ENCODE measurements at regions not wholly inside any gene's neighbourhood (a gene's known extent, or its start where the extent isn't known, plus 50 kb on each side); places are given as distances from the start of the nearest gene placed in this dataset.
"Not testable (repeated sequence)": the region's sequence is repeated elsewhere in the genome, so short reads cannot be mapped to it uniquely, and the experiment has no call there.

DNA sequence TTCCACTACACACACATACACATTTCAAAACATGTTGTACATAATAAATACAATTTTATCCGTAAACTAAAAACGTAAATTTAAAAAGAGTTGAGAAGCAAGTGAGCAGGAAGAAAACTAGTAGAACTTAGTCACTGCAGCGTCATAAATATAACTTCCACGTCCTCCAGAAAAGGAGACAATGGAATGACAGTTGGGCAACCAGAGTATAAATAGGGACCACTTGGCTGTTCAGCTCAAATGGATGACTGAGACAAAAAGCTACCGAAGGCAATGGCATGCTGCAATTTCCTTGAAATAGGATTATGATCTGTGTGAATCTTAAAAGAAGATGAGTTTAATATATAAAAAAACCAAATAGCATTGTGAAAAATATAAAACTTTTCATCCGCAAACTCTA lies 438.5 kb upstream of the RGMB start:
- Histone ChIP-seq H3K36me3 (ENCODE audit: insufficient read depth, low read length, poor library complexity, severe bottlenecking) (no peaks in the 10 kb centered on the region), H3K27me3 (replicated peaks; ENCODE audit: insufficient read depth, low read depth, low read length, poor library complexity) (no peaks in the 10 kb centered on the region), H3K27ac (ENCODE audit: low read depth, low read length, poor library complexity, severe bottlenecking) (no peak overlapping the region), H3K9me3 (ENCODE audit: low read depth, low read length, poor library complexity, severe bottlenecking) (no peaks in the 10 kb centered on the region), H3K4me1 (ENCODE audit: insufficient read depth, low read length, poor library complexity, severe bottlenecking) (no peaks in the 10 kb centered on the region), H3K4me3 (ENCODE audit: low read depth, low read length, poor library complexity, severe bottlenecking) (no peak overlapping the region)
- no peak for DNase-seq (ENCODE audit: low spot score)
- ChIA-PET POLR2A (ENCODE audit: low non-redundant PET) (no interaction called here), CTCF (no interaction called here)
- BruUV-seq (replicated peaks) = no TSS peak
- intact Hi-C loops (cut with micrococcal nuclease; ENCODE audit: unreplicated experiment) = no loop called here
- no peak for TF ChIP-seq EZH2 (IDR thresholded peaks at IDR 0.05; ENCODE audit: borderline replicate concordance, low read depth, low read length, poor library complexity, severe bottlenecking)
- TF ChIP-seq, protein P1, sequence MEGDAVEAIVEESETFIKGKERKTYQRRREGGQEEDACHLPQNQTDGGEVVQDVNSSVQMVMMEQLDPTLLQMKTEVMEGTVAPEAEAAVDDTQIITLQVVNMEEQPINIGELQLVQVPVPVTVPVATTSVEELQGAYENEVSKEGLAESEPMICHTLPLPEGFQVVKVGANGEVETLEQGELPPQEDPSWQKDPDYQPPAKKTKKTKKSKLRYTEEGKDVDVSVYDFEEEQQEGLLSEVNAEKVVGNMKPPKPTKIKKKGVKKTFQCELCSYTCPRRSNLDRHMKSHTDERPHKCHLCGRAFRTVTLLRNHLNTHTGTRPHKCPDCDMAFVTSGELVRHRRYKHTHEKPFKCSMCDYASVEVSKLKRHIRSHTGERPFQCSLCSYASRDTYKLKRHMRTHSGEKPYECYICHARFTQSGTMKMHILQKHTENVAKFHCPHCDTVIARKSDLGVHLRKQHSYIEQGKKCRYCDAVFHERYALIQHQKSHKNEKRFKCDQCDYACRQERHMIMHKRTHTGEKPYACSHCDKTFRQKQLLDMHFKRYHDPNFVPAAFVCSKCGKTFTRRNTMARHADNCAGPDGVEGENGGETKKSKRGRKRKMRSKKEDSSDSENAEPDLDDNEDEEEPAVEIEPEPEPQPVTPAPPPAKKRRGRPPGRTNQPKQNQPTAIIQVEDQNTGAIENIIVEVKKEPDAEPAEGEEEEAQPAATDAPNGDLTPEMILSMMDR (conservative IDR thresholded peaks at IDR 0.05; ENCODE audit: low read depth, low read length) = no peak

DNA sequence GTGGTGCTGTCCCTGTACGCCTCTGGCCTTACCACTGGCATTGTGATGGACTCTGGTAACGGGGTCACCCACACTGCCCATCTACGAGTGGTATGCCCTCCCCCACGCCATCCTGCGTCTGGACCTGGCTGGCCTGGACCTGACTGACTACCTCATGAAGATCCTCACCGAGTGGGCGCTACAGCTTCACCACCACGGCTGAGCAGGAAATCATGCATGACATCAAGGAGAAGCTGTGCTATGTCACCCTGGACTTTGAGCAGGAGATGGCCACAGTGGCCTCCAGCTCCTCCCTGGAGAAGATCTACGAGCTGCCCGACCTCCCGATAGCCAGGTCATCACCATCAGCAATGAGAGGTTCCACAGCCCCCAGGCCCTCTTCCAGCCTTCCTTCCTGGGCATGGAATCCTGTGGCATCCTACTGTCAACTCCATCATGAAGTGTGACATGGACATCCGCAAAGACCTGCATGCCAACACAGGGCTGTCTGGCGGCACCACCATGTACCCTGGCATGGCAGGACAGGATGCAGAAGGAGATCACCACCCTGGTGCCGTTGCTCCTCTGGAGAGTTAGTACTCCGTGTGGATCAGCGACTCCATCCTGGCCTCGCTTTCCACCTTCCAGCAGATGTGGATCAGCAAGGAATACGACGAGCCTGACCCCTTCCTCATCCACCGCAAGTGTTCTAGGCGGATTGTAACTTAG lies 434.2 kb upstream of the RGMB start:
- Histone ChIP-seq H3K27me3 (replicated peaks; ENCODE audit: insufficient read depth, low read depth, low read length, poor library complexity) (no peaks in the 10 kb centered on the region), H3K9me3 (ENCODE audit: low read depth, low read length, poor library complexity, severe bottlenecking) (no peaks in the 10 kb centered on the region), H3K27ac (ENCODE audit: low read depth, low read length, poor library complexity, severe bottlenecking) (no peak overlapping the region), H3K4me1 (ENCODE audit: insufficient read depth, low read length, poor library complexity, severe bottlenecking) (no peaks in the 10 kb centered on the region), H3K36me3 (ENCODE audit: insufficient read depth, low read length, poor library complexity, severe bottlenecking) (no peaks in the 10 kb centered on the region), H3K4me3 (ENCODE audit: low read depth, low read length, poor library complexity, severe bottlenecking) (no peak overlapping the region)
- DNase-seq (ENCODE audit: low spot score) = no peak
- BruUV-seq (replicated peaks) = no TSS peak
- ChIA-PET CTCF (no interaction called here), POLR2A (ENCODE audit: low non-redundant PET) (no interaction called here)
- TF ChIP-seq EZH2 (IDR thresholded peaks at IDR 0.05; ENCODE audit: borderline replicate concordance, low read depth, low read length, poor library complexity, severe bottlenecking) = no peak
- TF ChIP-seq, protein P1 (conservative IDR thresholded peaks at IDR 0.05; ENCODE audit: low read depth, low read length) = no peak
- intact Hi-C loops (cut with micrococcal nuclease; ENCODE audit: unreplicated experiment) = no loop called here

DNA sequence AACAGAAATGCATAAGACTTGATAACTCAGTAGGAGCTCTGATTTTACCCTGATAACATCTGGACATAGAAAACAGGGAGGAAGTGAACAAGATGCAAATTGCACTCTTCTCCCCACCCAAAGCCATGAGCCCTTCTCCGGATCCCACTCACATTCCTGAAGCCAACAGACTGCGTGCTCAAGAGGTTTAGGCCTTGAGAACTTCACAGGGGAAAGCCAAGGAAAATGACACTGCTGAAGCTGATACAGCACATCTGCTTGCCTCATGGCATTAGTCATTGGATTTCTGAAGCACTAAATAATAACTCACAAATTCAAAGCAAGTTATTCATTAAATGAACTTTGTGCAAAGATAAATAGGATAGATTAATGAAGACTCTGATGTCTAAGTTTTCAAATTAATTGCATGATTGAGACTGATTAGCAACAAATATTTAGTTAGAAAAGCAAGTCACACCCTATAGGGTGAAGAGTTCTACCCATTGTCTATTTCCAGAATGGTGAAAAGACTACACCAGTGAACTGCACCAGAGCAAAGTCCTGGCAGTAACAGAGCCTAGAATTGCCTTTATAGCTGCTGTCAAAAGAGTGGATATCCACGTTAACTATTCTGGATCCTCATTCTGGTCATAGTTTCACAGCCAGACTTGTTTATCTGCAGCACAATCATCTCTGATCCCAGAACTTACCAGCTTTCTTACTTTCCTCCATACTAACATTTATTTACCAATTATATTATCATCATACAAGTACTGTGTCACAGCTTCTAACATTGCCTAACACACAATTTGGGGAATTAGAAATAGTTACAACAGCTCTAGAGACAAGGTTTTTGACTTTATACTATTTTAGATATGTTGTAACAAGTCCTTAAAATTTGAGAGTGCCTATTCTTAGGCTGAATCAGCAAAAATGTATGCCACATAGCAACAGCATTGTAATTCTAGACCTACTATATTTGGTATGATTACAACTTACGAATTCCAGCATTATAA lies 432.1 kb upstream of the RGMB start:
- no peaks in the 10 kb centered on the region for H3K36me3 ChIP-seq (ENCODE audit: insufficient read depth, low read length, poor library complexity, severe bottlenecking)
- H3K9me3 ChIP-seq (ENCODE audit: low read depth, low read length, poor library complexity, severe bottlenecking) = no peaks in the 10 kb centered on the region
- ChIA-PET CTCF (interaction anchor here (0.6 kb wide), 1 partner anchor 20 kb away, joined by 4 read pairs; no protein-coding TSS in a partner anchor), POLR2A (ENCODE audit: low non-redundant PET) (no interaction called here)
- no peaks in the 10 kb centered on the region for H3K4me1 ChIP-seq (ENCODE audit: insufficient read depth, low read length, poor library complexity, severe bottlenecking)
- TF ChIP-seq, protein P1 (conservative IDR thresholded peaks at IDR 0.05; ENCODE audit: low read depth, low read length) = no peak
- no peak for TF ChIP-seq EZH2 (IDR thresholded peaks at IDR 0.05; ENCODE audit: borderline replicate concordance, low read depth, low read length, poor library complexity, severe bottlenecking)
- DNase-seq (ENCODE audit: low spot score) = no peak
- H3K27ac ChIP-seq (ENCODE audit: low read depth, low read length, poor library complexity, severe bottlenecking) = no peak overlapping the region
- BruUV-seq (replicated peaks) = no TSS peak
- intact Hi-C loops (cut with micrococcal nuclease; ENCODE audit: unreplicated experiment) = no loop called here
- no peaks in the 10 kb centered on the region for H3K27me3 ChIP-seq (replicated peaks; ENCODE audit: insufficient read depth, low read depth, low read length, poor library complexity)
- H3K4me3 ChIP-seq (ENCODE audit: low read depth, low read length, poor library complexity, severe bottlenecking) = no peak overlapping the region

- POLR2A ChIA-PET (ENCODE audit: low non-redundant PET) = not testable (repeated sequence)
These were observed 430.4 kb upstream of the RGMB start for GRCh38 chr5:98342958-98343660.

More at GRCh38 chr5:98342958-98343660, 430.4 kb upstream of the RGMB start:
- CTCF ChIA-PET; intact Hi-C loops (cut with micrococcal nuclease; ENCODE audit: unreplicated experiment); H3K4me1 ChIP-seq (ENCODE audit: insufficient read depth, low read length, poor library complexity, severe bottlenecking); H3K27ac ChIP-seq (ENCODE audit: low read depth, low read length, poor library complexity, severe bottlenecking); H3K9me3 ChIP-seq (ENCODE audit: low read depth, low read length, poor library complexity, severe bottlenecking); BruUV-seq (replicated peaks); H3K36me3 ChIP-seq (ENCODE audit: insufficient read depth, low read length, poor library complexity, severe bottlenecking); H3K27me3 ChIP-seq (replicated peaks; ENCODE audit: insufficient read depth, low read depth, low read length, poor library complexity); H3K4me3 ChIP-seq (ENCODE audit: low read depth, low read length, poor library complexity, severe bottlenecking); DNase-seq (ENCODE audit: low spot score): not testable (repeated sequence)
